Type B pancreatic cell (in vitro differentiated cells): ENCODE measurements at regions not wholly inside any gene's neighbourhood (a gene's known extent, or its start where the extent isn't known, plus 50 kb on each side); places are given as distances from the start of the nearest gene placed in this dataset.
"Not testable (repeated sequence)": the region's sequence is repeated elsewhere in the genome, so short reads cannot be mapped to it uniquely, and the experiment has no call there.

Experiments used
- DNase-seq: peaks from one replicate; pipeline ENCODE4 v3.0.0; 2021; ENCODE audit warnings: mixed read lengths; ENCODE audit not compliant: unreplicated experiment; ENCODE audit errors: extremely low spot score
- H3K27ac Mint-ChIP-seq: 2 replicates; pipeline ENCODE4 v1.8.0; 2021; ENCODE audit warnings: mild to moderate bottlenecking, mixed read lengths
- H3K27me3 Mint-ChIP-seq: 2 replicates; pipeline ENCODE4 v1.8.0; 2021; ENCODE audit warnings: mixed read lengths
- H3K36me3 Mint-ChIP-seq: 2 replicates; pipeline ENCODE4 v1.8.0; 2021; ENCODE audit warnings: mixed read lengths
- H3K4me1 Mint-ChIP-seq: one replicate; pipeline ENCODE4 v1.8.0; 2021; ENCODE audit warnings: mixed read lengths; ENCODE audit not compliant: unreplicated experiment
- H3K4me3 Mint-ChIP-seq: 2 replicates; pipeline ENCODE4 v1.8.0; 2021; ENCODE audit warnings: mild to moderate bottlenecking, mixed read lengths
- H3K9me3 Mint-ChIP-seq: 2 replicates; pipeline ENCODE4 v1.8.0; 2021; ENCODE audit warnings: mixed read lengths
- CTCF ChIP-seq: fragments of 200-600 bp; sonication (generic); conservative IDR thresholded peaks from 2 replicates; pipeline ENCODE4 v1.5.0; 2021; ENCODE audit warnings: antibody characterized with exemption, mild to moderate bottlenecking

DNA sequence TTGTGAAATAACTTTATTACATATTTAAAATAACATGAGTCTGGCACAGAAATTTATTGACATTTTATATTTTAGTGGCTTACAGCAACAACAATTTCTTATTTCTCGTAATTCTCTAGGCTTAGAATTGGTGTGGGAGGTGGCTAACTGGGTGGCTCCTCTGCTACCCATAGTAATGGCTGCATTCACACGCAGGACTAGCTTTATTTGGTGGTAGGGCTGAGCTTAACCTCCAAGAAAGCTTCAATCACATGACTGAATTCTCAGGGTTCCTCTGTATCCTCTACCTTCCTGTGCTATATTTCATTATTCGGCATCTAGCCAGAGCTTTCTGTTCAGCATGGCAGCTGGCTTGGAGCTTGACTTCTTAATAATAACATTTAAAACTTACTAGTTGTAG lies 138.8 kb downstream of the ZWINT start:
- no peak overlapping the region for H3K27ac Mint-ChIP-seq
- DNase-seq: no peak
- no peaks in the 10 kb centered on the region for H3K36me3 Mint-ChIP-seq
- no peak overlapping the region for H3K4me3 Mint-ChIP-seq
- no peaks in the 10 kb centered on the region for H3K27me3 Mint-ChIP-seq
- TF ChIP-seq CTCF: no peak
- no peaks in the 10 kb centered on the region for H3K9me3 Mint-ChIP-seq
- no peaks in the 10 kb centered on the region for H3K4me1 Mint-ChIP-seq

DNA sequence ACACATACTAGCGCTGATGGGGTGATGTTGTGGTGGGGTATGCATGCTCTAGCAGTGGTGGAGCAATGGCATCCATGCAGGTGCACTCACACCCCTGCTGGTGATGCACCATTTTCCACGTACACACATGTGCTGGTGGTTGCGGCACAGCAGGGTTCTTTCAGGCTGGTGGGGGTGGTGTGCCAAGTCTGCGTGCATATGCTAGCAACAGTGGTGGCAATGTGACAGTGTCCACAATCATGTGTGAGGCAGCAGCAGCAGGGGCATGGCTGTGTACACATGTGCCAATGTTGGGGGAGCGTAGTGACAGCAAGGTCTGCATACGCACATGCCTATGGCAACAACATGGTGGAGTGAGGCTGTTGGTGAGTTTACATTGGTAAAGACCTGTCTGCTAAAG lies 148.1 kb downstream of the ZWINT start:
- no peak for TF ChIP-seq CTCF
- H3K36me3 Mint-ChIP-seq: no peaks in the 10 kb centered on the region
- no peak for DNase-seq
- H3K4me3 Mint-ChIP-seq: no peak overlapping the region
- H3K4me1 Mint-ChIP-seq: no peaks in the 10 kb centered on the region
- H3K9me3 Mint-ChIP-seq: no peaks in the 10 kb centered on the region
- H3K27ac Mint-ChIP-seq: no peak overlapping the region
- H3K27me3 Mint-ChIP-seq: no peaks in the 10 kb centered on the region

- Mint-ChIP-seq H3K4me1 (no peaks in the 10 kb centered on the region), H3K9me3 (no peaks in the 10 kb centered on the region), H3K27ac (no peak overlapping the region), H3K36me3 (no peaks in the 10 kb centered on the region), H3K27me3 (peaks cover 8% of the 10 kb centered on the region), H3K4me3 (no peak overlapping the region)
- TF ChIP-seq CTCF: no peak
- no peak for DNase-seq
Measured at GRCh38 chr10:56181607-56182006, 179.5 kb downstream of the ZWINT start.

DNA sequence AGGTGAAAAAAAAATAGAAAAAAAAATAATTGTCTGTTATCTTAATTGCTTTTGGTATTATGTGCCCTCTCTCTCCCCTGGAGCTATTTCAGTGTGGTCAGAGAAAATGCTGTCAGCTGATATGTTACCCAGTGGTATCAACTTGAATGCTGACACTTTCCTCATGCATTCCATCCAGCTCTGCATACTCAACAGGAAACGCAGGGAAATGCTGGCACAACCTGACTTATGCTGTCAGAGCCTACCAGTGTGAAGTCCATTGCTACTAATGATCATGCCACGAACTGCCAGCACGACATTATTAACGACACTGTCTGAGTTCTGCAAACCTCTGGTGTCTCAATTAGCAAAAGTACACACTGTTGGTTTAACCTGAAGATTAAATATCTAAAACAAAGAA lies 182.8 kb downstream of the ZWINT start:
- Mint-ChIP-seq H3K27ac (no peak overlapping the region), H3K36me3 (no peaks in the 10 kb centered on the region), H3K4me3 (no peak overlapping the region), H3K4me1 (no peaks in the 10 kb centered on the region), H3K9me3 (no peaks in the 10 kb centered on the region), H3K27me3 (peaks cover 5% of the 10 kb centered on the region)
- no peak for DNase-seq
- TF ChIP-seq CTCF: no peak

DNA sequence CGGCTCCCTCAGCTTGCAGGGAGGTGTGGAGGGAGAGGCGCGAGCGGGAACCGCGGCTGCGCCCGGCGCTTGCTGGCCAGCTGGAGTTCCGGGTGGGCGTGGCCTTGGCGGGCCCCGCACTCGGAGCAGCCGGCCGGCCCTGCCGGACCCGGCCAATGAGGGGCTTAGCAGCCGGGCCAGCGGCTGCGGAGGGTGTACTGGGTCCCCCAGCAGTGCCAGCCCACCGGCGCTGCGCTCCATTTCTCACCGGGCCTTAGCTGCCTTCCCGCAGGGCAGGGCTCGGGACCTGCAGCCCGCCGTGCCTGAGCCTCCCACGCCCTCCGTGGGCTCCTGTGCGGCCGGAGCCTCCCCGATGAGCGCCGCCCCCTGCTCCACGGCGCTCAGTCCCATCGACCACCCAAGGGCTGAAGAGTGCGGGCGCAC lies 206.0 kb downstream of the ZWINT start:
- H3K27me3 Mint-ChIP-seq, H3K36me3 Mint-ChIP-seq, H3K4me1 Mint-ChIP-seq, DNase-seq, H3K27ac Mint-ChIP-seq, H3K9me3 Mint-ChIP-seq: not testable (repeated sequence)
- H3K4me3 Mint-ChIP-seq: peak overlapping the region; percentile 36

DNA sequence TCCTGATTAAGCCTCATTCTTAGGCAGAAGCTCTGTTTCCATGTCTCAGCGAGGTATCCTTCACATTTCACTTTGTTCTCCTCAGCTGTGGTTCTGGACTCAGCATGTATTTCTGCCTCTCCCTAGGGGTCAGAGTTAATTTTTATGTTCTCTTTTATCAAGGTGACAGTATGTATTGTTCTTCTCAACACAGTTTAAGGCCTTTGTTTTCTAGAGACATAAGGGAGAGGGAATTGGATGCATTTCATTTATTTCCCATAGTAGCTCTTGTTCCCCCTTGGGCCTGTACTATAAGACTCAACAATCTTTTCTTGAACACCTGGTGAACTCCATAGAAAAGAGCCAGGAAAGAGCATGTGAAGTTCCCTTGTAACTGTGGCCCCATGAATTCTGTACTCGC lies 214.3 kb downstream of the ZWINT start:
- Mint-ChIP-seq H3K27me3 (no peaks in the 10 kb centered on the region), H3K4me1 (no peaks in the 10 kb centered on the region), H3K36me3 (no peaks in the 10 kb centered on the region), H3K9me3 (no peaks in the 10 kb centered on the region), H3K4me3 (no peak overlapping the region), H3K27ac (no peak overlapping the region)
- DNase-seq: no peak
- TF ChIP-seq CTCF: no peak
